H9 (cell line): ENCODE measurements at regions not wholly inside any gene's neighbourhood (a gene's known extent, or its start where the extent isn't known, plus 50 kb on each side); places are given as distances from the start of the nearest gene placed in this dataset.

Experiments
- DNase-seq: peaks from one replicate; pipeline ENCODE4 v3.0.0-alpha.2; 2017
- H2AFZ ChIP-seq: one replicate; pipeline ENCODE4 v1.6.1; 2013; ENCODE audit warnings: mild to moderate bottlenecking, low read length, control low read depth, moderate library complexity
- H2AK5ac ChIP-seq: 2 replicates; pipeline ENCODE4 v1.6.1; 2013; ENCODE audit warnings: low read length, control low read depth, mixed read lengths; ENCODE audit not compliant: insufficient read length
- H2BK120ac ChIP-seq: one replicate; pipeline ENCODE4 v1.6.1; 2013; ENCODE audit warnings: low read depth, mild to moderate bottlenecking, low read length, control low read depth, inconsistent platforms; ENCODE audit not compliant: poor library complexity, severe bottlenecking
- H2BK12ac ChIP-seq: 2 replicates; pipeline ENCODE4 v1.6.1; 2013; ENCODE audit warnings: low read length, control low read depth, mixed read lengths, low read depth; ENCODE audit not compliant: insufficient read length
- H2BK15ac ChIP-seq: 2 replicates; pipeline ENCODE4 v1.6.1; 2013; ENCODE audit warnings: low read depth, low read length, control low read depth
- H2BK20ac ChIP-seq: one replicate; pipeline ENCODE4 v1.6.1; 2013; ENCODE audit warnings: low read depth, mild to moderate bottlenecking, low read length, control low read depth, inconsistent platforms; ENCODE audit not compliant: poor library complexity, severe bottlenecking
- H2BK5ac ChIP-seq: 2 replicates; pipeline ENCODE4 v1.6.1; 2013; ENCODE audit warnings: low read length, control low read depth, mixed read lengths; ENCODE audit not compliant: insufficient read length
- H3K14ac ChIP-seq: 2 replicates; pipeline ENCODE4 v1.6.1; 2013; ENCODE audit warnings: low read length, control low read depth; ENCODE audit not compliant: insufficient read depth
- H3K18ac ChIP-seq: 2 replicates; pipeline ENCODE4 v1.6.1; 2013; ENCODE audit warnings: low read depth, mild to moderate bottlenecking, mixed read lengths, low read length, control low read depth; ENCODE audit not compliant: insufficient read length
- H3K23ac ChIP-seq: 2 replicates; pipeline ENCODE4 v1.6.1; 2013; ENCODE audit warnings: low read length, control low read depth, mixed read lengths, low read depth; ENCODE audit not compliant: insufficient read length
- H3K23me2 ChIP-seq: 2 replicates; pipeline ENCODE4 v1.6.1; 2013; ENCODE audit warnings: low read depth, mild to moderate bottlenecking, mixed read lengths, low read length, control low read depth; ENCODE audit not compliant: insufficient read length, poor library complexity, severe bottlenecking
- H3K27ac ChIP-seq: 2 replicates; pipeline ENCODE4 v1.5.1; 2013; ENCODE audit warnings: low read length, control low read depth, mixed read lengths, low read depth; ENCODE audit not compliant: insufficient read length
- H3K27me3 ChIP-seq: 2 replicates; pipeline ENCODE4 v1.6.1; 2013; ENCODE audit warnings: low read length, control low read depth, inconsistent platforms; ENCODE audit not compliant: insufficient read depth
- H3K4ac ChIP-seq: 2 replicates; pipeline ENCODE4 v1.6.1; 2013; ENCODE audit warnings: low read depth, mild to moderate bottlenecking, control low read depth, inconsistent platforms, low read length, moderate library complexity
- H3K4me1 ChIP-seq: 2 replicates; pipeline ENCODE4 v1.6.1; 2013; ENCODE audit warnings: low read length, control low read depth, inconsistent platforms; ENCODE audit not compliant: insufficient read depth
- H3K4me2 ChIP-seq: 2 replicates; pipeline ENCODE4 v1.6.1; 2013; ENCODE audit warnings: low read length, control low read depth, mixed read lengths; ENCODE audit not compliant: insufficient read length, insufficient read depth
- H3K56ac ChIP-seq: 2 replicates; pipeline ENCODE4 v1.6.1; 2013; ENCODE audit warnings: low read depth, mild to moderate bottlenecking, mixed read lengths, low read length, control low read depth; ENCODE audit not compliant: insufficient read length
- H3K79me1 ChIP-seq: 2 replicates; pipeline ENCODE4 v1.6.1; 2013; ENCODE audit warnings: low read depth, mild to moderate bottlenecking, moderate library complexity, low read length, control low read depth, inconsistent platforms; ENCODE audit not compliant: insufficient read depth, poor library complexity, severe bottlenecking
- H3K79me2 ChIP-seq: 2 replicates; pipeline ENCODE4 v1.6.1; 2013; ENCODE audit warnings: low read length, control low read depth, inconsistent platforms; ENCODE audit not compliant: insufficient read depth
- H3K9ac ChIP-seq: 2 replicates; pipeline ENCODE4 v1.6.1; 2013; ENCODE audit warnings: low read length, control low read depth, mixed read lengths; ENCODE audit not compliant: insufficient read length; ENCODE audit errors: extremely low read depth
- H3K9me3 ChIP-seq: one replicate; pipeline ENCODE4 v1.6.1; 2013; ENCODE audit warnings: low read depth, low read length, inconsistent platforms; ENCODE audit not compliant: control insufficient read depth
- H3T11ph ChIP-seq: one replicate; pipeline ENCODE4 v1.6.1; 2013; ENCODE audit warnings: mild to moderate bottlenecking, low read length, control low read depth, inconsistent platforms
- H4K20me1 ChIP-seq: one replicate; pipeline ENCODE4 v1.6.1; 2013; ENCODE audit not compliant: control insufficient read depth, insufficient read length, insufficient read depth
- H4K5ac ChIP-seq: 2 replicates; pipeline ENCODE4 v1.6.1; 2013; ENCODE audit warnings: low read depth, mild to moderate bottlenecking, mixed read lengths, low read length, control low read depth; ENCODE audit not compliant: insufficient read length
- H4K8ac ChIP-seq: replicated peaks from 2 replicates; pipeline ENCODE4 v1.6.1; 2013; ENCODE audit warnings: low read length, control low read depth, mixed read lengths, low read depth; ENCODE audit not compliant: insufficient read length
- H4K91ac ChIP-seq: 2 replicates; pipeline ENCODE4 v1.6.1; 2013; ENCODE audit warnings: low read depth, mild to moderate bottlenecking, moderate library complexity, mixed read lengths, low read length, control low read depth; ENCODE audit not compliant: insufficient read length
- H3K27ac Mint-ChIP-seq, 3 experiments: 2 replicates in 2 of 3; 3 replicates in 1 of 3; pipeline ENCODE4 v1.8.0; 2020 to 2021; ENCODE audit warnings: mixed read lengths in 3 of 3, mild to moderate bottlenecking in 1 of 3, moderate library complexity in 1 of 3
- H3K27me3 Mint-ChIP-seq: 2 replicates; pipeline ENCODE4 v1.8.0; 2021; ENCODE audit warnings: low read depth, mild to moderate bottlenecking, moderate library complexity, mixed read lengths
- H3K36me3 Mint-ChIP-seq, 3 experiments: 2 replicates in 2 of 3; 3 replicates in 1 of 3; pipeline ENCODE4 v1.8.0; 2020 to 2021; ENCODE audit warnings: low read depth in 3 of 3, mixed read lengths in 3 of 3; ENCODE audit not compliant: insufficient read depth in 1 of 3
- H3K4me1 Mint-ChIP-seq, 2 experiments: 2 replicates each; pipeline ENCODE4 v1.8.0; 2020; ENCODE audit warnings: mixed read lengths in 2 of 2
- H3K4me3 Mint-ChIP-seq, 2 experiments: 2 replicates in 1 of 2; 3 replicates in 1 of 2; pipeline ENCODE4 v1.8.0; 2020 to 2021; ENCODE audit warnings: mild to moderate bottlenecking in 2 of 2, mixed read lengths in 2 of 2, moderate library complexity in 1 of 2
- H3K9me3 Mint-ChIP-seq, 2 experiments: 2 replicates in 1 of 2; 3 replicates in 1 of 2; pipeline ENCODE4 v1.8.0; 2020; ENCODE audit warnings: mild to moderate bottlenecking in 2 of 2, mixed read lengths in 2 of 2, moderate library complexity in 1 of 2
- CTCF ChIP-seq: fragments of 200-600 bp; sonication (generic); conservative IDR thresholded peaks from 3 replicates; pipeline ENCODE4 v1.8.0; 2021; ENCODE audit warnings: antibody characterized with exemption, mild to moderate bottlenecking
- WGBS: extraction: QIAGEN DNeasy Blood & Tissue Kit; methylation state at CpG from one replicate; pipeline ENCODE4 v1.1.7; 2013; ENCODE audit warnings: missing lambda C conversion rate, low lambda C conversion rate, mixed read lengths; ENCODE audit not compliant: insufficient read length; ENCODE audit errors: extremely low coverage; 5-methylcytosine and 5-hydroxymethylcytosine counted together

GRCh38 chr20:1779567-1779966 lies 115.6 kb upstream of the SIRPA start:
- H2BK120ac ChIP-seq = no peak overlapping the region
- H2BK12ac ChIP-seq = no peak overlapping the region
- no peak overlapping the region for H3K4ac ChIP-seq
- H3K18ac ChIP-seq = no peak overlapping the region
- peaks cover 10 to 16% of the 10 kb centered on the region in 2 experiments for H3K4me1 Mint-ChIP-seq
- no peak for DNase-seq
- no peak overlapping the region for H3K9ac ChIP-seq
- no peaks in the 10 kb centered on the region for H3K9me3 Mint-ChIP-seq
- H4K20me1 ChIP-seq = no peaks in the 10 kb centered on the region
- no peak overlapping the region for H2AK5ac ChIP-seq
- H3K4me2 ChIP-seq = no peak overlapping the region
- no peak overlapping the region for H3K14ac ChIP-seq
- no peaks in the 10 kb centered on the region for H3K27me3 ChIP-seq
- no peak overlapping the region for H2BK15ac ChIP-seq
- no peak overlapping the region for H2AFZ ChIP-seq
- no peaks in the 10 kb centered on the region for H3K4me1 ChIP-seq
- H4K91ac ChIP-seq = no peak overlapping the region
- H4K8ac ChIP-seq = no peak overlapping the region
- no peak overlapping the region for H2BK20ac ChIP-seq
- H3K27ac Mint-ChIP-seq = no peak overlapping the region
- no peak overlapping the region for H3K27ac ChIP-seq
- H3K27me3 Mint-ChIP-seq = peaks cover 21% of the 10 kb centered on the region
- H3K4me3 Mint-ChIP-seq = no peak overlapping the region
- no peak overlapping the region for H3T11ph ChIP-seq
- H3K36me3 Mint-ChIP-seq = no peaks in the 10 kb centered on the region
- H3K79me1 ChIP-seq = no peaks in the 10 kb centered on the region
- peaks cover 10% of the 10 kb centered on the region for H3K23me2 ChIP-seq
- no CpG with 5 or more reads among the region's 5 CpGs for WGBS
- no peak overlapping the region for H3K56ac ChIP-seq
- no peak for TF ChIP-seq CTCF
- H2BK5ac ChIP-seq = no peak overlapping the region
- H3K23ac ChIP-seq = no peak overlapping the region
- H4K5ac ChIP-seq = no peak overlapping the region
- H3K79me2 ChIP-seq = no peaks in the 10 kb centered on the region
- H3K9me3 ChIP-seq = no peaks in the 10 kb centered on the region
